IMR-90 (cell line): ENCODE measurements at regions not wholly inside any gene's neighbourhood (a gene's known extent, or its start where the extent isn't known, plus 50 kb on each side); places are given as distances from the start of the nearest gene placed in this dataset.

Source experiments
- BHLHE40 ChIP-seq: fragments of 150-350 bp; IDR thresholded peaks from 2 replicates; pipeline ENCODE4 v1.6.1; 2016; ENCODE audit warnings: mild to moderate bottlenecking, low read depth, low read length
- POLR2A ChIP-seq: IDR thresholded peaks from 2 replicates; pipeline ENCODE4 v1.6.1; 2012; ENCODE audit warnings: mild to moderate bottlenecking, low read depth, low read length
- RAD21 ChIP-seq: IDR thresholded peaks from 2 replicates; pipeline ENCODE4 v1.6.1; 2012; ENCODE audit warnings: low read length, improper control_type of control experiment
- RFX5 ChIP-seq: IDR thresholded peaks from 2 replicates; pipeline ENCODE4 v1.8.0; 2012; ENCODE audit warnings: low read depth, mild to moderate bottlenecking, low read length, moderate library complexity
- SMC3 ChIP-seq: fragments of 150-350 bp; IDR thresholded peaks from 2 replicates; pipeline ENCODE4 v1.6.1; 2016; ENCODE audit warnings: low read depth, mild to moderate bottlenecking, antibody characterized with exemption, low read length, moderate library complexity
- TF ChIP-seq, protein P1 (sequence below): conservative IDR thresholded peaks from 2 replicates; pipeline ENCODE4 v1.5.1; 2012; ENCODE audit warnings: mild to moderate bottlenecking, low read depth, low read length, improper control_type of control experiment

DNA sequence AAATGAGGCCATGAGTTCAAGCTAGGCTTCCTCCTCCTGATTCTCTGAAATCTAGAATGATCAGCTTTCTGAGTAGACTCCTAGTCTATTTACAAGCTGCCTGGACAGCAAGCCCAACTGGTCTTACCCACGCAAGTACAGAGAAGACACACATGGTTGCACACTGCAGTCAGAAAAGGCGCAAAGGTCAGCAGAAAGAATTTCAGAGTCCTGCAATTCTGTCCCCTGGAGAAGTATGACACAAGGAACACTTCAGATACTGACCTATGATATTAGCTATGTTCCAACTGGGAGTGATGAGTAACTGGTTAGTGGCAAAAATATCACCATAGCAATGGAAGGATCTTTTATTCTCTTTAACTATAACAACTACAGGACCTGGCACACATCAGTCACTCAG, 336.1 kb upstream of the PKDCC start:
- TF ChIP-seq SMC3, result no peak
- TF ChIP-seq, protein P1, sequence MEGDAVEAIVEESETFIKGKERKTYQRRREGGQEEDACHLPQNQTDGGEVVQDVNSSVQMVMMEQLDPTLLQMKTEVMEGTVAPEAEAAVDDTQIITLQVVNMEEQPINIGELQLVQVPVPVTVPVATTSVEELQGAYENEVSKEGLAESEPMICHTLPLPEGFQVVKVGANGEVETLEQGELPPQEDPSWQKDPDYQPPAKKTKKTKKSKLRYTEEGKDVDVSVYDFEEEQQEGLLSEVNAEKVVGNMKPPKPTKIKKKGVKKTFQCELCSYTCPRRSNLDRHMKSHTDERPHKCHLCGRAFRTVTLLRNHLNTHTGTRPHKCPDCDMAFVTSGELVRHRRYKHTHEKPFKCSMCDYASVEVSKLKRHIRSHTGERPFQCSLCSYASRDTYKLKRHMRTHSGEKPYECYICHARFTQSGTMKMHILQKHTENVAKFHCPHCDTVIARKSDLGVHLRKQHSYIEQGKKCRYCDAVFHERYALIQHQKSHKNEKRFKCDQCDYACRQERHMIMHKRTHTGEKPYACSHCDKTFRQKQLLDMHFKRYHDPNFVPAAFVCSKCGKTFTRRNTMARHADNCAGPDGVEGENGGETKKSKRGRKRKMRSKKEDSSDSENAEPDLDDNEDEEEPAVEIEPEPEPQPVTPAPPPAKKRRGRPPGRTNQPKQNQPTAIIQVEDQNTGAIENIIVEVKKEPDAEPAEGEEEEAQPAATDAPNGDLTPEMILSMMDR, result no peak
- no peak for TF ChIP-seq POLR2A
- TF ChIP-seq RFX5, result no peak
- no peak for TF ChIP-seq BHLHE40
- TF ChIP-seq RAD21, result no peak
